Middle frontal gyrus (tissue), 1 donor: ENCODE measurements at regions not wholly inside any gene's neighbourhood (a gene's known extent, or its start where the extent isn't known, plus 50 kb on each side); places are given as distances from the start of the nearest gene placed in this dataset.

ENCODE experiments used
- DNase-seq: peaks from one replicate; pipeline ENCODE4 v3.0.0-alpha.2; 2015; ENCODE audit warnings: low spot score; ENCODE audit errors: extremely low spot score

- DNase-seq, result peak; percentile 20
These were observed 376.3 kb upstream of the CAMK1G start for GRCh38 chr1:209207126-209207700.

GRCh38 chr1:209207701-209208286 is 375.7 kb upstream of the CAMK1G start:
- DNase-seq, result peak; percentile 53

GRCh38 chr1:209208648-209209047 is 374.9 kb upstream of the CAMK1G start:
- DNase-seq, result no peak

DNA sequence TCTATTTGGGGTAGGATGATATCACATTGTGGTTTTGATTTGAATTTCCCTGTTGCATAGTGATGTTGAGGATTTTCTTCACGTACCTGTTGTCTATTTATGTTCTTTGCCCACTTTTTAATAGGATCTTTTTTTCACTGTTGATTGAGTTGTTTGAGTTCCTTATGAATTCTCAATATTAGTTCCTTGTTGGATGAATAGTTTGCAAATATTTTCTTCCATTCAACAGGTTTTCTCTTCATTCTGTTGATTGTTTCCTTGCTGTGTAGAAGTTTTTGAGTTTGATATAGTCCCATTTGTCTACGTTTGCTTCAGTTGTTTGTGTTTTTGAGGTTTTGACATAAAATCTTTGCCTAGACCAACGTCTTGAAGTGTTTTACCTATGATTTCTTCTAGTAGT is 369.5 kb upstream of the CAMK1G start:
- no peak for DNase-seq

GRCh38 chr1:209215826-209216225 is 367.7 kb upstream of the CAMK1G start:
- no peak for DNase-seq

GRCh38 chr1:209218113-209218512 is 365.4 kb upstream of the CAMK1G start:
- DNase-seq, result no peak

- DNase-seq, result no peak
These were observed 364.5 kb upstream of the CAMK1G start for GRCh38 chr1:209218981-209219380.

DNA sequence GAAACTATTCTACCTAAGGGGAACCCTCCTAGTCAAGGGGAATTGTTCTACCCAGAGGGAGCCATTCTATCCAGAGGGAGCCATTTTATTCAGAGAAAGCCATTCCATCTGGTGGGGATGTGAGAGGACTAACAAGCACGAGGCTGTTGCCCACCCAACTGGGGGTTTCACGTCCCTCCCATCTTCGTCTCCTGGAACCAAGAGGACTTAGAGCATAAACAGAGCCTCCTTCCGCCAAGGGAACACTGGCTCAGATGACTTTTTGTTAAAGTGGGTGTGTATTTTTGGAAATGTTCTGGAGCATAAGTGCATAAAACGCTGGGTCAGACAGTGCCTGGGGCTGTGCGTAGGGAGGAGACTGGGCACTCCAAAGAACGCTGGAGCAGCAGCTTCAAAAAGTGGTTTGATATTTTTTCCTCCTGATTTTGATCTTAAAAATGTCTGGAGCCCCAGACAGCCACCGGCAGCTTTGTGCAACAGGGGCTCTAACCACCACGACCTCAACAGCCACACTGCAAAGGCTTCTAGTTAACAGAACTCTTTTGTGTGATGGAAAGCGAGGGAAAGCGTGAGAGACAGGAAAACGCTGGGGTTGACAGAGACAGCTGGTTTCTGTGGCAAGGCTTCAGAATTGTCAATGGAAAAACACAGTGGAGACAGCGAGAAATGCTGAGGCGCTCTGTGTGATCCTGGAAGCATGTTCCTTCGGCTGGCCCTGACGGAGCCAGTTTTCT is 363.6 kb upstream of the CAMK1G start:
- peak; percentile 29 for DNase-seq

DNA sequence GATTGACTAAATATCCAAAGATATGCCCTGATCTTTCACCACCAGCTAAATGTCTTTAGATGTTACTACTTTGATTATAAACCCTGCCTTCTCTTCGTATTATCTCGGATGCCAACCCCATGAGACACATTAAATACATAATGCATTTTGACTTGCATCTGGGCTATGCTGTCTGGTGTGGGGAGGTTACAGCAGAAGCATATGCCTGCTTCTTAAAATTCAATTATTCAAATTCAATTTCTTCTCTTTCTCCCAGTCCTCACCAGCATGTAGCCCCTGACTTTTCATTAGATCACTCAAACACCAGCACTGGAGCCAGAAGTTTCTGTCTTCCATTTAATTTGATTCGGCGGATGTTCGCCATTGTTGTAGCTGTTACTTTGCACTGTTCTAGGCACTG is 360.7 kb upstream of the CAMK1G start:
- DNase-seq, result no peak

DNA sequence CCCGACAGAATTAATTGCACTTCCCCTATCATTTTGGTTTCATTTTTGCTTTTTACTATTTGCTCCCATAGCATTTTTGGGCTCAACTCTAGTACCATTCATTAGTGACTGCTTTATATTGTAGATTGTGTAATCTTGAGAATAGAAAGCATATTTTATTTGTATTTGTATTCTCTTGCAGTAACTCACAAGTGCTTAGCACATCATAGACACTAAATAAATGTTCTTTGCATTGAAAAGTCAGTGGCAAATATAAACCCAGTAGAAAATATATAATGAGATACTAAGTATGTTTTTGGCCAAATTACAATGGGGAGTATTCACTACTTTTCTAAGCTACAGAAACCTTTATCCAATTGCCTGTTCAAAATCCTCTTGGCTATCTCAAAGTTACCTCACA is 359.7 kb upstream of the CAMK1G start:
- no peak for DNase-seq

DNA sequence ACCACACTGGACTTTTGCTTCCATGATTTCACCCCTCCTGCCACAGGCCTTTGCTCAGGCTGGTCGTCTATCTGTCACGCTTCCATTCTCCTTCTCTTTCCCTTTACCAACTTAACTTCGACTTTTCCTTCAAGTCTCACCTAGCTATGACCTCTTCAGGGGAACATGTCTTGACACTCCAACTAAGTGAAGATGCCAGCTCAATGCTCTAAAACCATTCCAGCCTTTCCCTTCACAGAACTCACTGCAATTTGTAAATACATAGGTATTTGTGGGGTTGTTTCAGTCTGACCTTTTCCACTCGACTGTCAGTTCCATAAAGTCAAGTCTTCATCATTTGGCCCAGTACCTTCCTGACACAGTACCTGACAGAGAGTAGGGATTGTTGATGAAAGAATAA is 358.6 kb upstream of the CAMK1G start:
- DNase-seq, result no peak

- DNase-seq, result no peak
These were observed 356.3 kb upstream of the CAMK1G start for GRCh38 chr1:209227171-209227570.

DNA sequence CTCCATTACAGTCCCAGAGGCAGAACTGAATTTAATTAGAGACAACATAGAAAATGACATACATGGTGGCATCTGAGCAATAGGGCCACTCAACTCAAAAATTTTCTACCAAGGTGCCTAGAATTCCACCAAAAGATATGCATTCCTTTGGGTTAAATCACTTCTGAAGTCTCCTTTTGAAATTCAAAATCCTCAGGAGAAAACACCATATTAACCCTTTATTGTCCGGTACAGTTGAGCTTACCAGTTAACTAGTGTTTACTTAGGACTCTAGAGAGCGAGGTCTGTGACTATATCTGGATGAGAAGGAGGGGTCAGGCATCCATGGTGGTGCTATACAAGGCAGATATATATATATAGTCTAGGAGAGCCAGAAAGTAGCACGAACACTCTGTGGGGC is 355.6 kb upstream of the CAMK1G start:
- no peak for DNase-seq

DNA sequence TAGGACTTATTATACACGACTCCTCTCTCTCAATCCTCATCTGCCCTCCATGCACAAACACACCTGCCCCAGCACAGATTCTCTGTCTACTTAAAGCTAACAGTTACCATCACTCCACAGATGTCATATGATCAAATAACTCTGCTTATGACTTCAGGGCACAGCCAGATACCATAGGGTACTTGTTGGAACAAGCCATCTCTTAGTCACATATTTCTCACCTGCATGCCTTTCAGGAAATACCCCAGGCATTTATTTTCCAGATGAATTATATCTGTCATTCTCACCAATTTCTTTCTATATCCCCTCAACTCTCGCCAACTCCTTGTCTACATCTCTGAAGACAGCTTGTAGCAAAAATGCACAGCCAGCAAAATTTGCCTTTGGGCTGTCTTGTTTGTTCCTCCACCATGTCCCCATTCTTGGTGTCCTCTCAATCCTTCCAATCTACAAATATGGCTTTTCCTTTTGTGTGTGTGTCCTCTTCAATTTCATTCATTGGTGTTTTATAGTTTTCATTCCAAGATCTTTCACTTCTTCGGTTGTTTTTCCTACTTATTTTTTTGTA is 353.9 kb upstream of the CAMK1G start:
- DNase-seq, result no peak

- no peak for DNase-seq
These were observed 353.2 kb upstream of the CAMK1G start for GRCh38 chr1:209230314-209230713.

GRCh38 chr1:209231476-209232156 is 351.9 kb upstream of the CAMK1G start:
- DNase-seq, result no peak

DNA sequence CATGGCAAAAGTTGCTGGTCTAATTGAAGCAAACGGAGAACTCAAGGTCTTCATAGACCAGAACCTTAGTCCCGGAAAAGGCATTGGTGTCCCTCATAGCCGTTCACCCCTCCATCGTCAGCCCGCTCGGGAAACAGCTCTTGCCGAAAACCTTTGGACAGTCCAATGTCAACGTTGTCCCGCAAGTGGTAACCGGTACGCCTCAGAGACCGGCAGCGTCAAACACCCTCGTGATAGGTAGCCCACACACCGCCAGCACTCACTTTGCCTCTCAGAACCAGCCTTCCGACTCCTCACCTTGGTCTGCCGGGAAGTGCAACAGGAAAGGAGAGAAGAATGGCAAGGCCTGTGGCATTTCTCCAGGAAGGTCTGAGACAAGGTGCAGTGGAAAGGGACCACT is 351.3 kb upstream of the CAMK1G start:
- DNase-seq, result no peak

GRCh38 chr1:209232759-209233158 is 350.8 kb upstream of the CAMK1G start:
- DNase-seq, result no peak

DNA sequence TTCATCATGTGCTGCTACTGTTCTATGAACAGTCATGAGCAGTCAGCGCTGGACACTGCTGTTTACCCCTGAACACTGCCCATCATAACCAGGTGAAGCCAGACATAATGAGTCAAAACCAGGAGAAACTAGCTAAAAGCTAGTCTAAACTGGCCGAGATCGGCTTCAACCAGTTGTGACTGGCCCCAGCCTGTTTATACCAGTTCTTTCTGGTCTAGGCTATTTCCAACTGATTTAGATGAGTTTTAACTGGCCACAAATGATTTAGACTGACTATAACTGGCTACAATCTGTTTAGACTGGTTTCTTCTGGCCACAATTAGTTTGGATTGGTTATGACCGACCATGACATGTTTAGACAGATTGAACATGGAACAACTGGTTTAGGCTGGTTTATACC is 348.3 kb upstream of the CAMK1G start:
- DNase-seq, result no peak

GRCh38 chr1:209238356-209238755 is 345.2 kb upstream of the CAMK1G start:
- DNase-seq, result no peak

GRCh38 chr1:209240351-209240750 is 343.2 kb upstream of the CAMK1G start:
- no peak for DNase-seq

- no peak for DNase-seq
These were observed 342.0 kb upstream of the CAMK1G start for GRCh38 chr1:209241487-209241886.
